GM18517 (cell line): ENCODE measurements at regions not wholly inside any gene's neighbourhood (a gene's known extent, or its start where the extent isn't known, plus 50 kb on each side); places are given as distances from the start of the nearest gene placed in this dataset.
"Not testable (repeated sequence)": the region's sequence is repeated elsewhere in the genome, so short reads cannot be mapped to it uniquely, and the experiment has no call there.

Experiments used
- ATAC-seq: cut with Tn5 transposase; IDR thresholded peaks from one replicate; pipeline ENCODE4 v1.9.1; 2021; ENCODE audit warnings: mild to moderate bottlenecking, moderate library complexity; ENCODE audit not compliant: unreplicated experiment

- ATAC-seq, result no peak
Observed at GRCh38 chr5:89584339-89584956, 701.5 kb upstream of the MEF2C start.

DNA sequence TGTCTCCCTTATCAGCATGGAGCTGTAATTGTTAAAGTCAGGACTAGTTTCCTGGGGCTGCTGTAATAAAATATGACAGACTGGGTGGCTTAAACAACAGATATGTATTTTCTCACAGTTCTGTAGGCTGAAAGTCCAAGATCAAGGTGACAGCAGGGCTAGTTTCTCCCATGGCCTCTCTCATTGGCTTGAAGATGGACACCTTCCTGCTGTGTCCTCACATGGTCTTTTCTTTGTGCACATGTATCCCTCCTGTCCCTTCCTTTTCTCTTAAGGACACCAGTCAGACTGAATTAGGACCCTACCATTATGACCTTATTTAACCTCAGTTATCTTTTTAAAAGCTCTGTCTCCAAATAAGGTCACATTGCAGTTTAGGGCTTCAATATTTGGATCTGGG lies 700.5 kb upstream of the MEF2C start:
- no peak for ATAC-seq

GRCh38 chr5:89582768-89583339 lies 699.9 kb upstream of the MEF2C start:
- ATAC-seq, result no peak

DNA sequence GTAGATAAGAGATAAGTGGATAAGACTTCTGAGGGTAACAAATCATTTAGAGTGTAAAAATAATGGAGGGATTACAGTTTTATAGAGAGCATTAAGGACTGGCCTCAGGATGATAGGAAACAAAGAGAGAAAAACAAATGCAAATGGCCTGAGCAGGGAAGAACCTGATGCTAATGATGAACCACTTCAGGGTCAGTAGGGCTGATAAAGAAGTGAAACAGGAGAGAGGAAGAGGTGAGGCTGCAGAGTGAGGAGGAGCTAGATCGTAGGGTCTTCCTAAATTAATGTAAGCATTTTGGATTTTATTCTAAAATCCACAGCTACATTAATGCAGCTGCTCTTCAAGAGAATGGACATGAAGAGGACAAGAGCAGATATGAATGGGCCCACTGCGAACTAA lies 698.0 kb upstream of the MEF2C start:
- no peak for ATAC-seq

DNA sequence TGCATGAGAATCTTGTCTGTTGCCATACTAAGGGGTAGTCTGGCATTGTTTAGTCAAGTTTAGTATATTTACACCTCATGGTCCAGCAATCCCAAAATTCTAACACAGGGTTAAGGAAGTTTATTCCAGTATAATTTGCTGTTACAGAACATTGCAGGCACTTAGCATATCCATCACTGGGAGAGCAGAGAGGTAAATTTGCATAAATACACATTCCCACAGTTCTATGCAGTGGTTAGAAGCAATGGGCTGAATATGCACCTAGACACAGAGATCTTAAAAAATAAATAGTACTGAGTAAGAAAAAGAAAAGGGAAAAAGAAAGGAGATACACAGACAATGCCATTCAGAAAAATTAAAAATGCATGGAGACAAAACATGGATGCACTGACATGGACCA lies 692.3 kb upstream of the MEF2C start:
- no peak for ATAC-seq

DNA sequence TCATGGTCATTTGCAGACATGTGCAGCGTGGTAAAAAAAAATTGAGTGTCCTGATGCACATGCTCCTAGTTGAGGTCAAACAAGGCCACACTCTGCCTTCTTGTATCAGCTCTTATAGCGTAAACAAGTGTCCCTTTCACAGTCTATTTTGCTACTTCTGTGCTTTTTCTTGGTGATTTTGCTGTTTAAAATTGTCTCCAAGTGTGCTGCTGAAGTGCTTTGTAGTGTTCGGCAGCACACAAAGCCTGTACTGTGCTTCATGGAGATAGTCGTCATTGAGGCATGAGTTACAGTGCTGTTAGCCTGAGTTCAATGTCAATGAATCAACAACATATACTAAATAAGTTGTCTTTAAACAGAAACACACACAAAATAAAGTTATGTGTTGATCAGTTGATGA lies 690.4 kb upstream of the MEF2C start:
- no peak for ATAC-seq

GRCh38 chr5:89572696-89573095 lies 689.7 kb upstream of the MEF2C start:
- ATAC-seq, result no peak

- no peak for ATAC-seq
Observed at GRCh38 chr5:89570557-89570956, 687.6 kb upstream of the MEF2C start.

DNA sequence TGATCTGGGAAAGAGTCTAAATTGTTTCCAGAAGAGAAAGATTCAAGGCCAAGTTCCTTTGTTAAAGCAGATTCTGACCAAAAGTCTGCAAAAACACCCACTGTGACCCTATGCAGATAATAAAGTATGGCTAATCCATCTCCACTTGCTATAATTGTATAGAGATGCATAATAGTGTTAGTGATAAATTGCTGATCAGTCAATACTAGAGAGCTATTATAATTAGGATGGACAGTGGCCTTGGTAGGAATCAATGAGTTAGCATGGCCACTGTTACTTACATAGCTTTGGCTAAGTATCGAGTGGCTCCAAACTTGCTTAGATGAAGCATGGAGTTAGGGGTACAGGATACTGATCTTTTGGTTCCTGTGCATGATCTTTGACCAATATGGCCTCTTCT lies 683.4 kb upstream of the MEF2C start:
- no peak for ATAC-seq

DNA sequence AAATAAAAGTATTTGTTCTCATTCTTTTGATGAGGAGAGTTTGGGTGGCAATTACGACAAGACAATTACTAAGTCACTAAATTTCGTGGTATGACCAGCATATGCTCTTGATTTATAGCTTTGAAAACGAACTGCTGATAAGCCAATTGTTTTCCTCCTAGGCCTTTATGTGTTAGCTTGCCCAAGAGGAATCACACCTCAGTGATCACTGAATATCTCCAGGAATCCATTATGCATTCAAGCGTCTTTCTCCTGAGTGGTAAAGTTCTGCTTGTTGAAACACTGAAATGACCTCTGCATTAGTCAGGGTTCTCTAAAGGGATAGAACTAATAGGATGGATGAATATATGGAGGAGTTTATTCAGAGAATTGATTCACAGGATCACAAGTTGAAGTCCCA lies 677.7 kb upstream of the MEF2C start:
- no peak for ATAC-seq

DNA sequence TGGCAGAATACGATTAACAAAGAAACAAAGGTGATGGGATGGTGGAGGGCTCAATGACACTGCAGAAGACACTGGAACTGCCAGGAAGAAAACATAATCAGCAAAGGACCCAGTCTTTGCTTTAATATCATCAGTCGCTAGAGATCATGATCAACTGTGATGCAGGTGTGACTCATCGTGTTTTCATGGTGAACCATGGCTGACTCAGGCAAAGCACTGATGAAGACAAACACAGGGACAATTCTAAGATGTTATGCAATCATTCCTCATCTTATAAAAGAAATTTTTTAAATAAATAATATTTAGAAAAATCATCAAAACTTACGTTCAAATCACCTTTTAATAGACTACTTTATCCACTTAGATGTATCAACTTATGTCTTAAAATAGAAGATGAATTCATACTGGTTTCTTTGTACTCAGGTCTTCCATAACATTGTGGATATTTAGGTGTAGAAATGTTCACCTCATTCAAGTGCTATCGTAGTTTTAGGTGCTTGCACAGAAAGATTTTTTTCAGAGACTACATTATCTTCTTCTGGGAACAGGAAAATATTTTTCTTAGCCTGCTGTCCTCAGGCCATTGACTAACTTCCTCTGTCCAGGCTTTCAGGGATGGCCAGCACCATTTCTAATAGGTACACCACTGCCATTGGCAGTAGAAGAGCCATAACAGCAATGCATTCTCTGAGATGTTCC lies 673.4 kb upstream of the MEF2C start:
- no peak for ATAC-seq

DNA sequence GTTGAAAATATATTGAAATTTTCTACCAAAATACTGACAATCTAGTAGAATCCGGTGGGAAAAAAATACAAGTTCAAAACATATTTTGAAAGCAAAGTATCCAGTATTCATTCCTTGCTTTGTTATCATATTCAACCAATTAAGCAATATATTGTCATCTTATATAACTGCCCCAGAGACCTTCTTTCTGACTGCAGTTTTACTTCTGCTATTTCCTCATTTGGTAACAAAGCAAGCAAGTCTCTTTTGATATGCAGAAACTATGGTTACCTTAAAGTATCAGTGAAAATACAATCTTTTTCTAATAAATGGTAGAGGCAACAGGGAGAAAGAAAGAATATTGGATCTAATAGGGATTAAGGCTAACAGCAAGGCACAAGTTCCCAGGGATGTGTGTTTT lies 663.7 kb upstream of the MEF2C start:
- no peak for ATAC-seq

- no peak for ATAC-seq
Observed at GRCh38 chr5:89545626-89546025, 662.6 kb upstream of the MEF2C start.

DNA sequence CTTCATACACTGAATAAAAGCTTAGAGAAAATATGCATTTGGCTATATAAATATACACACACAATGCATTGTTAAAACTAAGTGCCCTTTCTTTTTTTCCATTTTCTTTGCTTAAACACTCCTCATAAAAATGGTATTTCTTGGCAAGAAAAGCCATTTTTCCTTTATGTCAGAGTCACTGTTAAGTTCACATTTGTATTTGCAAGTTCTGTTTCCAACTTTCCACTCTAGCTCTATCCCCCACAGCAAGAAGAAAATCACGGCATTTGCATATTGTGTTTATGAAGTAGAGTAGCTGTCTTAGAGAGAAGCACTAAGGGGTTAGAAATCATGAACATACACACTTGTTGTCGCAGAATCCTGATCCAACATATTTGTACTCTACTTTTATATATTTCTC lies 662.1 kb upstream of the MEF2C start:
- ATAC-seq, result no peak

DNA sequence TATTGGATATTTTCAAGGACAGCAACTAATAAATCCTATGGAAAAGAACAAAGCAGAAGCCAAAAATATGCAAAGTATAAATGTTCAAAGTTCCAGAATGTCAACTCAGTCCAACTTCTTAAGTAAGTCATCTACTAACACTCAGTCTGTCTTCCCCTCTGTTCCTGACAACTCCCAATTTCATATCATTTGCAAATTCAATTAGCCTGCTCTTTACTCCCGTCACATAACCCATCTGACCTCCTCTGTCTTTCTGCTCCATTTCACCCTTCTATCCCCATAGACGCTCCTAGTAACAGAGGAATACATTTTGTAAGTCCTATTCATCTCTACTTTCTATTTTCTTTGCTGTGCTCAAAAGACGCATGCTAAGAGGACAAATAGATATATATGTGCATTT lies 659.8 kb upstream of the MEF2C start:
- ATAC-seq, result no peak

DNA sequence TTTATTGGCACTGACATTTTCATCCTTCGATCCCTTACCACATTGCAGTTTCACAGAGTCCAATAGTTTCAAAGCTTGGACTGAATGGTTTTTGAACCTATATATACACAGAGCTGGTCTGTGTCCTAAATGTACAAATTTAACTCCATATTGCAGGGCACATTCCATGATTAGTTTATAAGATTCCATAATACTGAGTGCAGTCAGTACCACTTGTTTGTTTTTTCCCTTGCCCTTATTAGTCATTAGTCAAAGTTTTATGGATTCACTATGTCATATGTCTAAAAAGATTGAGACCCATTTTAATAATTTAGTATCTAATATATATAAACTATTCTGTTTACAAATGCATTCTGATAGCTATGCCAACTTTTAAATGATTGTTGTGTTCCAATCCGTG lies 654.8 kb upstream of the MEF2C start:
- no peak for ATAC-seq

GRCh38 chr5:89536020-89536419 lies 653.0 kb upstream of the MEF2C start:
- ATAC-seq, result no peak

DNA sequence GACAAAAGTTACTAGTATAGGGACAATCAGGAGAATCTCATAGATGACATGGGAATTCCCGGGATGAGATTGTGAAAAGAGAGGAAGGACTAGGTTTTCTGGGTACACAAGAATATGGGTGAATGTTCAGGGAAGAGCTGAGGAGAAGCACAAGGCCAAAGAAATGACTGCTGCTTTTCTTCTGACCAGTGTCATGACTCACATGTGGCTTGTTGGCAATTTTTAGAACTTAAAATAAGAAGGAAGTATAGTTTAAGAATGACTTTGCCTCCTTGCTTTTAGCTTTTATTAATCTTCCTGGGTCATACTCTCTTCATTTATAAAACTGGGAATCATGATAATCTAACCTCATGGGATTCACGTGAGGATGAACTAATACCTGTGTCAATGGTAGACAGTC lies 652.4 kb upstream of the MEF2C start:
- ATAC-seq, result no peak

DNA sequence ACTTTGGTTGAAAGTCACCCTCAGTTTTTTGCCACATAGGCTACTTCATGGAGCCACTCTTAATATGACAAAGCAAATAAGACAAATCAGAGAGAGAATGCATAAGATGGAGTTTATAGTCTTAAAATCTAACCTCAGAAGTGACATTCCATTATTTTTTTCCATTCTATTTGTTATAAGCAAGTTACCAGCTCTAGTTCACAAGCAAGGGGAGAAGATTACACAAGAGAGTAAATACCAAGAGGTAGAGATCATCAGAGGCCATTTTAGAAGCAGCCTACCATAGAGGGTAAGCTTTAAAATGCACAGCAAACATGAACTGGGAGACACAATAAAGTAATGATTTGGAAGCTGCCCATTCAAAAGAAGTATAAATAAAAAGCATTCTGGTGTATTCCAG lies 651.3 kb upstream of the MEF2C start:
- ATAC-seq, result no peak

DNA sequence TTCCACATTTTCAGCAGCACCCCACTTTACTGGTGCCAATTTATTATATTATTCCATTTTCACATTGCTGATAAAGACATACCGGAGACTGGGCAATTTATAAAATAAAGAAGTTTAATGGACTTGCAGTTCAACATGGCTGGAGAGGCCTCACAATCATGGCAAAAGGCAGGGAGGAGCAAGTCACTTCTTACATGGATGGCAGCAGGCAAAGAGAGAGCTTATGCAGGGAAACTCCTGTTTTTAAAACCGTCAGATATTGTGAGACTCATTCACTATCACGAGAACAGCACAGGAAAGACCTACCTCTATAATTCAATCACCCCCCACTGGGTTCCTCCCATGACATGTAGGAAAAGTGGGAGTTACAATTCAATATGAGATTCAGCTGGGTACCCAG lies 641.8 kb upstream of the MEF2C start:
- ATAC-seq, result no peak

DNA sequence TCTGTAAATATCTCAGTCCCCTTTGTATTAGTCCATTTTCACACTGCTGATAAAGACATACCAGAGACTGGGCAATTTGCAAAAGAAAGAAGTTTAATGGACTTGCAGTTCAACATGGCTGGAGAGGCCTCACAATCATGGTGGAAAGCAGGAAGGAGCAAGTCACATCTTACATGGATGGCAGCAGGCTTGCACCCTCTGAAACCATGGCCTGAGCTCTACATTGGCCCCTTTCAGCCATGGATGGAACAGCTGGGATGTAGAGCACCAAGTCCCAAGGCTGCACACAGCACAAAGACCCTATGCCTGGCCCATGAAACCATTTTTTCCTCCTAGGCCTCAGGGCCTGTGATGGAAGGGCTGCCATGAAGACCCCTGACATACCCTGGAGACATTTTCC lies 640.9 kb upstream of the MEF2C start:
- ATAC-seq, result not testable (repeated sequence)

DNA sequence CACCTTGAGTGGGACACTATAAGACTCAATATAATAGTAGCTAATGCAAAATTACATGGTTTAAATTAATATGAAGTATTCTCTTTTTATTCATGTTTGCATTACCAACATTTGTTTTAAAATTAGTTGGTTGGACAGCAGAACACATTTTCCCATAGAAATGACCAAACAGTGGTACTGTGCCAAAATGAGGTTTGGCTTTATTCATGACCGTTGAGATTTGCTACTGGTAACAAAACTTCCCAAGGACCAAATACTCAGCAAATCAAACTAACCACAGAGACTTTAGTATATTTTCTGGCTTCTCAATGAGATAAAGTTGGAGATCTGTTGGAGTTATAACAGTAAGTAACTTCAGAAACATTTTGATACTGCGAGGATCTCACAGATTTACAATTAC lies 637.8 kb upstream of the MEF2C start:
- ATAC-seq, result no peak
